Neural crest cell (in vitro differentiated cells): ENCODE measurements at regions not wholly inside any gene's neighbourhood (a gene's known extent, or its start where the extent isn't known, plus 50 kb on each side); places are given as distances from the start of the nearest gene placed in this dataset.

Experiments
- DNase-seq: peaks from one replicate; pipeline ENCODE4 v3.0.0; 2021; ENCODE audit warnings: low read depth, mixed read lengths, low spot score
- H3K27ac Mint-ChIP-seq: one replicate; pipeline ENCODE4 v1.8.0; 2021; ENCODE audit warnings: mild to moderate bottlenecking, mixed read lengths; ENCODE audit not compliant: unreplicated experiment
- H3K27me3 Mint-ChIP-seq: 2 replicates; pipeline ENCODE4 v1.8.0; 2021; ENCODE audit warnings: low read depth, mild to moderate bottlenecking, mixed read lengths
- H3K36me3 Mint-ChIP-seq: 2 replicates; pipeline ENCODE4 v1.8.0; 2021; ENCODE audit warnings: low read depth, mild to moderate bottlenecking, mixed read lengths
- H3K4me1 Mint-ChIP-seq: 2 replicates; pipeline ENCODE4 v1.8.0; 2021; ENCODE audit warnings: mixed read lengths
- H3K4me3 Mint-ChIP-seq: one replicate; pipeline ENCODE4 v1.8.0; 2021; ENCODE audit warnings: mild to moderate bottlenecking, mixed read lengths
- H3K9me3 Mint-ChIP-seq: 2 replicates; pipeline ENCODE4 v1.8.0; 2021; ENCODE audit warnings: mixed read lengths
- CTCF ChIP-seq: fragments of 200-600 bp; sonication (generic); conservative IDR thresholded peaks from 2 replicates; pipeline ENCODE4 v1.5.0; 2021; ENCODE audit warnings: antibody characterized with exemption, mild to moderate bottlenecking

- Mint-ChIP-seq H3K4me3 (no peak overlapping the region), H3K27ac (no peak overlapping the region), H3K9me3 (no peaks in the 10 kb centered on the region), H3K4me1 (no peaks in the 10 kb centered on the region), H3K36me3 (no peaks in the 10 kb centered on the region), H3K27me3 (no peaks in the 10 kb centered on the region)
- TF ChIP-seq CTCF: no peak
- DNase-seq: no peak
Measured at GRCh38 chr15:62357431-62357830, 192.3 kb upstream of the C2CD4B start.

DNA sequence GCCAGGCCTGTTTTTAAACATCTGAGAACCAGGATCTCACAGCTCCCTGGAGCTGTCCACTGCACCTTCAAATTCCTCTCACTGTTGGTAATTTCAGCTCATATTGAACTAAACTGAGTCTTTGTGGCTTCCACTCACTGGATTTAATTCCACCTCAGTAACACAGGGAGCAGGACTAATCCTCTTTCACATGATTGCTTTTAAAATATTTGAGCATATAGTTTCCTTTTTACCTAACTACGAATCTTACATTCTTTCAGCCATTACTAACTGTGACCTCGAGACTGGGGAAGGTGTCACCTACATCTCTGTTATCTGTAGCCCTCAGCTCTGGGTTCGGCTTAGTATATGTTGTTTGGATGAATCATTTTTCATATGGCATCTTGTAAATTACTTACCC is 194.3 kb upstream of the C2CD4B start:
- no peaks in the 10 kb centered on the region for H3K9me3 Mint-ChIP-seq
- no peaks in the 10 kb centered on the region for H3K27me3 Mint-ChIP-seq
- no peak overlapping the region for H3K27ac Mint-ChIP-seq
- no peaks in the 10 kb centered on the region for H3K4me1 Mint-ChIP-seq
- no peak overlapping the region for H3K4me3 Mint-ChIP-seq
- no peaks in the 10 kb centered on the region for H3K36me3 Mint-ChIP-seq
- TF ChIP-seq CTCF: no peak
- no peak for DNase-seq

- H3K9me3 Mint-ChIP-seq: no peaks in the 10 kb centered on the region
Measured at GRCh38 chr15:62360332-62361097, 195.4 kb upstream of the C2CD4B start.

GRCh38 chr15:62362144-62362543 is 197.1 kb upstream of the C2CD4B start:
- Mint-ChIP-seq H3K36me3 (no peaks in the 10 kb centered on the region), H3K27ac (no peak overlapping the region), H3K9me3 (no peaks in the 10 kb centered on the region), H3K27me3 (no peaks in the 10 kb centered on the region), H3K4me3 (no peak overlapping the region), H3K4me1 (no peaks in the 10 kb centered on the region)
- TF ChIP-seq CTCF: no peak
- DNase-seq: no peak

More at GRCh38 chr15:62360332-62361097, 195.4 kb upstream of the C2CD4B start:
- Mint-ChIP-seq H3K36me3 (no peaks in the 10 kb centered on the region), H3K4me3 (no peak overlapping the region), H3K4me1 (no peaks in the 10 kb centered on the region), H3K27ac (no peak overlapping the region), H3K27me3 (no peaks in the 10 kb centered on the region)
- no peak for DNase-seq
- TF ChIP-seq CTCF: no peak

DNA sequence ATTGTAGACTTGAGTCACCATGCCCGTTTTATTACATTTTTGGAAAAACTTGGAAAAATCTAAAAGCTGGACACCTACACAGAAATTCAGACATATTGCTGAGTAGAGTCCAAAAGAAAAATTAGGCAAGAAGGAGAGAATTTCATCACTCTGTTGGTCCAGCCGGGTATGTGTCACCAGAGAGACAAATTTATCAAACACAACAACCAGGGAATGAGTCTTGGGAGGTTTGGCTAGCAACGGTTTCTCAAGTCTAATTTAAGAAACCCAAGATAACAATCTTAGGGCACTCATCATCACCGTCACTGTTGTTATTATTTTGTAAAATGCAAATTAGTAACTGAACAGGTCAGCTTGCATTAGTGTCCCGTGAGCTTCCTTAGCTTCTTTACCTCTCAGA is 197.5 kb upstream of the C2CD4B start:
- Mint-ChIP-seq H3K27ac (no peak overlapping the region), H3K9me3 (no peaks in the 10 kb centered on the region), H3K4me1 (no peaks in the 10 kb centered on the region), H3K36me3 (no peaks in the 10 kb centered on the region), H3K4me3 (no peak overlapping the region), H3K27me3 (no peaks in the 10 kb centered on the region)
- no peak for DNase-seq
- TF ChIP-seq CTCF: no peak
